ENCODE measurements at regions not wholly inside any gene's neighbourhood (a gene's known extent, or its start where the extent isn't known, plus 50 kb on each side); places are given as distances from the start of the nearest gene placed in this dataset.
A peak's percentile ranks its signal among the peaks of the same experiment; 100 is the strongest.

DNA sequence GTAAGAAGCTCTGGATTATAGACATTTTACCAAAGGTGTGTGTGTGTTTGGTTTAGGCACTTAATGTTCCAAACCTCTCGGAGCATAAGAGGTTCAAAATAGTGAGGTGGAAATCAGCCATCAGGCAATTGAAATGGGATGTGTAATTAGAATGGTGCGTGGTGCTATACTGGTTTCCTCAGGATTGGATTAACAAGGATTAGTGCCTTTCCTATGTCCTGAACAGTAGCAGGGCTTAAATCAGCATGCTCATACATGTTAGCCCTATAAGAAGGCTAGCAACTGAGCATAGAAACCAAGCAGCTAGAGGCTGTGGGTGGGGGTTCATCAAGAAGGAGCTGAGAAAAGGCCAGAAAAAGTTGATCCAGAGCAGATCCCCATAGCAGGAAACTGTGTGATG lies 256.8 kb upstream of the CXXC4 start:
- intact Hi-C loops (cut with DNase I), result no loop called here
- ATAC-seq, result no peak
- no peak for DNase-seq (ENCODE audit: missing footprints)

DNA sequence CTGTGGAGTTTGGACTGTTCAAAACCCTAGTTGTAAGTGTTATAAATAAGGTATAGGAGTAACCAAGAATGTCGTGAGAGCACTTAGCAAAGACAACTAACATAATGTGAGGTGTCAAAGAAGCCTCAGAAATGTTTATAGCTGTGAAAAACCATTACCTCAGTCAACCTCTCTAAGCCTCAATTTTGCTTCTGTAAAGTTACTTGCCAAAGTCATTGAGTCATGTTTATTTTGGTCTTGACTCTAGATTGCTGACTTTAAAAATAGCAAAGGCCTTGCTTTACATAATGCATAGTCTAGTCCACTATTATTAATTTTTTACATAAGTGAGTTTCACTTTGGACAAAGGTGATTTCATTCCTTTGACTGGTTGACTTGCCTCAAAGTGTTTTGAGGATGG lies 257.6 kb upstream of the CXXC4 start:
- ATAC-seq, result peak; percentile 48

DNA sequence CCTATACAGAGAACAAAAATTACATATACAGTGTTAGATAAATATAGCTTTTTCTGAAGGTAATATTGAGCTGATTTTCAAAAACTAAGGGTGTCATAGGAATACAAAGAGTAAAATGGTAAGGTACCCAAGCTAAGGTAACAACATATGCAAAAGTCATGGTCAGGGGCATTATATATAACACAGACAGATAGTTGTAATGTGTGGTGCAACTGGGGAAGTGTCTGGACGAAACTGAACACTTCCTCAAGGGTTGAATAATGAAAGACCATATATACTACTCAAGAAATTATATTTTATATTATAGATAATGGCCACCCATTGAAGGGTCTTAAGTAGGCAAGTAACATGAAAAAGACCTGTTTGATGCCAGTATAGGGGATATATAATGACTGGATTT lies 262.1 kb upstream of the CXXC4 start:
- intact Hi-C loops (cut with DNase I), result no loop called here
- DNase-seq (ENCODE audit: missing footprints) (no peak), ATAC-seq (no peak)

More for the DNA sequence above, 257.6 kb upstream of the CXXC4 start:
- intact Hi-C loops (cut with DNase I), result no loop called here
- no peak for DNase-seq (ENCODE audit: missing footprints)

DNA sequence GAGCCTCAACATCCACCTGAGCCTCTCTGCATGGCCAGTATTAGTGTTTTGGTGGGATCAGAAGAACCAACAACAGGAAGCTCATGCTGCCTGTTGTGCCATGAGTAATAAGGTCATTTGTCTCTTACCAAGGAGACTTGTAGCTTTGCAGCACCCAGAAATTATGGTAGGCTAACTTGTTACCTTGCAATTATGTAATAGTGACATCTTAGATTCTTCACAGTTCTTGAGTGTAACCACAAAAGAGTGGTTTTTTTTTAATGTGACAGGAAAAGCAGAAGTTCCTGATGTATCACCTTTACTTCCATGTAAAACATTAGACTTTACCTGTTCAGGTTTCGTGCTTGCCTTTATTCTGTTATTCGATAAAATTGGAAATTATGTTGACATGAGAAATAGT lies 263.9 kb upstream of the CXXC4 start:
- no peak for DNase-seq (ENCODE audit: missing footprints)
- intact Hi-C loops (cut with DNase I), result no loop called here
- no peak for ATAC-seq

DNA sequence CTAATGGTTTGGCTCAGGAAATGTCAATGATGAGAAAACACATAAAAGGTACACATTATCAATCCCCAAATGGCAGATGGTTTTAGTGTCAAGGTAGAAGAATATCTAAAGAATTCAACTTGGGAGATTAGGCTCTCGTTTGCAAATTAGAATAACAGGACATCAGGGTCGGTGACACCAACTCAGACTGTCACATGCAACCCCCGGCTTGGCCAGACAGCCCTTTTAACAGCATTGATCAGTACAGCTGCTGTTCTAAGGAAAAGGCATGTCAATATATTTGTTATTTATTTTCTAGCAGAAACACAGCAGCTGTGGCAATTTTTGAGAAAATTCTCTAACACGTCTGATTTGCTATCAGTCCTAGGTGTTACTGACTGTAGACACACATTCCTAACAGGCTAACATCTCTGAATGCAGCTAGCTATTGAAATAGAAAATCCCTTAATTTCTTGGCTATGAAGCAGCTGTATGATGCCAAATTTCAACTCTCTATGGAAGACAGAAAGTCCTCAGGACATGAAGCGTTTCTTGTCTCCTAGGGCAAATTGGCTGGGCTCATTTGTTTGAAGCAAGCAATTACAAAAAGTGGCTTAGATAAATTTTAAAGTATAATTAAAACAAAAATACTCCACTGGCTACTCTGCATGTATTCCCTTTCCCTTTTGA lies 269.0 kb upstream of the CXXC4 start:
- no peak for ATAC-seq
- no peak for DNase-seq (ENCODE audit: missing footprints)
- intact Hi-C loops (cut with DNase I), result no loop called here

DNA sequence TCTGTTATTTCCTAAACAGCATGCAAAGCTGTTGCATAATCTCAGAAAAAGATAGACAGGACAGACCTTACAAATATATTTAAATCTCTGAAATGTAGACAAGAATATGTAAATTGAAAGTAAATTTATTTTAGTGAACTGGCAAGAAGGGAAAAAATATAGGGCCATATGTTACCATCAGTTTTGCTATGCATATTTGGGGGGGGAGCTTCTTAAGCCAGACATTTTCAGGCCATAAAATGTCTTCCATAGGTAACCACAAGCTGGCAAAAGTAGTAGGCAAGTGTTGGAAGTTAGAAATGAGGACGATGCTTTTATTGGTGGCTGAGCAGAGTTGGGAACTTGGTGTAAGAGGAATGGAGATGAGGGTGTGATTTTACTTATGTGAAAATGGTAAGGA lies 272.0 kb upstream of the CXXC4 start:
- ATAC-seq (no peak), DNase-seq (ENCODE audit: missing footprints) (no peak)
- intact Hi-C loops (cut with DNase I), result no loop called here

DNA sequence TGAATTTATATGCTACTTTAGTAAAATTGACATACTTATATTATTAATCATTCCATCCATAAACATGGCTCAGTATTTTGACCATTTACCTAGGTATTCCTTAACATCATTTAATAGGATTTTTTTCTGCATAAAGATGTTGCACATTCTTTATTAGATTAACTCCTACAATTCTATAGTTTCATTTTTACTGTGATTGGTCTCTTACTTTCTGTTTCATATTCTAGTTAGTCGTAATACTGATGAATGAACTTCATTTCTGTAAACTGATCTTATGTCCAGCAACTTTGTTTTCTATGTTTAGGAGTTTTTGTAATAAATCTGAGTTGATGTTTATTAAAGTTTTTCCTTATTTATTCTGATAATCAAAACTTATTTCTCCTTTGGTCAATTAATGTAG lies 278.2 kb upstream of the CXXC4 start:
- ATAC-seq (no peak), DNase-seq (ENCODE audit: missing footprints) (no peak)
- intact Hi-C loops (cut with DNase I), result no loop called here

DNA sequence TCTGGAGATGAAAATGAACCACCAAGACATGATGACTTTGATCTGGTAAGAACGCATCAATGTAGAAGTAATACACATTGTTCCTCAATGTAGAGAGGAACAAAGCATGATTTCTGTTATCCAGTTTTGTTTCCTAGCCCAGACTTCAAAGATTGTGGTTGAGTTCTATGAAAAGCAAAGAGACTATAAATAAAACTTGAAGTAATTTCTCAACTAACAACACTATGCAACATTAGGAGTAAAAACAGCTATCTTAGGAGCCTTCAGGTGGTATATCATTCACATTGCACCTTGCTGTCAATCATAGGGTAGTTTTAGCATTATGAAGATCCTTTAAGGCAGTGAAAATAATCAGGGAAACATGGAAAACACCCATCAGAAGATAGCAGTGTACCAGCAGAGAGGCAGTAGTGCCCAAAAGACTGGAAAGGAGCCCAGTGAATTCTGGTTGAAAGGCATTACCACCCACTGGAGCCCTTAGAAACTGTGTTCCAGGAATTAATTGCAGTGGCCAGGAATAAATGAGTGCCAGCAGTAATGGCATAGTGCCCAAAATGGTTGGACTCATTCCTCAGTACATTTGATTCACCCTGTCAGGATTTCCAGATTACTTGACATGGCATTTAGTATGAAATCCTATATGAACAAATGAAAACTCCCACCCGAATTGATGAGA lies 300.7 kb upstream of the CXXC4 start:
- ATAC-seq (peak; percentile 91), DNase-seq (ENCODE audit: missing footprints) (no peak)
- intact Hi-C loops (cut with DNase I), result no loop called here

DNA sequence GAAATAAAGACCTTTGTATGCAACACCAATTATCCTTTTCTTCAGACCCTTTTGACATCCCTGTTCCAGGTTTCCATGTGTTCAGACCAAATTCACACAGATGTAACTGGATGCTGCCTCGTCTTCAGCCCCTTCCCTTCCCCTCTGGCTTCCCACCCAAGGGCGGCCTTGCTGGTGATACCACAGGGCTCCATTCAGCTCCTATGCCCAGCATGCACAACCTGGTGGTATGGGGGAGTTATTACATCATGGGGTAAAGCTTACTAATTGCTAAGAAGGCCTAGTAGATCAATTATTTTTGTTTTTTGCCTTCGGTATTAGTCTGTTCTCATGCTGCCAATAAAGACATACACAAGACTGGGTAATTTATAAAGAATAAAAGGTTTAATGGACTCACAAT lies 317.0 kb upstream of the CXXC4 start:
- DNase-seq (ENCODE audit: missing footprints), result no peak
- intact Hi-C loops (cut with DNase I), result no loop called here
- ATAC-seq, result no peak

DNA sequence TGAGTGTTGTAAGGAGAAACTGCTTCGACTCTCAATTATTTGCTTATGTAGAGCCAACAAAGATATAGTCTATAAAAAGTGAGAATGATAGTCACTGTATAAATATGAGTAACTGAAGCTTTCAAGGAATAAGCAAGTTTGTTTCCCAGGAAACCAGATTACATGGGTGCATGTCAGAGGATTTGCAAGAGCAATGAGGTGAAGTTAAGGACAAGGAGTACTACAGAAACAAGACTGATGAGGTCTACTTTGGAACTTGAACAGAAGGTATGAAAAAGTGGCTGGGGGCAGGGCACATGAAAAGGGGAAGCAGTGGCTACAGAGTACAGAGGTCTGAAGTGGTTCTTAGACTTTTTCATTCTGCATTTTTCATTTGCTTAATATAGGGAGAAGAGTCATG lies 321.0 kb upstream of the CXXC4 start:
- intact Hi-C loops (cut with DNase I), result no loop called here
- ATAC-seq, result no peak

DNA sequence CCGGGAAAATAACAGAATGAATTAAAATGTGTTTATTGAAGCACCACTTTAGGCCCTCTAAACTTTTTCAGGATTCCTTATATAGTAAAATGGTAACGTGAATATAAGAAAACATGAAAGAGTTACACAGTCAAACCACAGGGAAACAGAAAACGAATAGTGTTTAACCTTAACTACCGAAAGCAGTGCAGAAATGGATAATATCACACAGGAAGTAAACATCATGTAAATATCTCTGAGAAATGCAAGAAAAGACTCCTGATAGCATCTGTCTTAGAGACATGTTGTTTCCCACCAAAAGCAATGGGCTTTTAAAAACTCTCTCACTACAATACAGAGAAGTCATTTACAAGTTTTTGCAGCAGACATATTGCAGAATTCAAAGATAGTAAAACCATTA lies 323.9 kb upstream of the CXXC4 start:
- intact Hi-C loops (cut with DNase I), result no loop called here
- no peak for DNase-seq (ENCODE audit: missing footprints)
- ATAC-seq, result no peak

More for the DNA sequence above, 321.0 kb upstream of the CXXC4 start:
- no peak for DNase-seq (ENCODE audit: missing footprints)

DNA sequence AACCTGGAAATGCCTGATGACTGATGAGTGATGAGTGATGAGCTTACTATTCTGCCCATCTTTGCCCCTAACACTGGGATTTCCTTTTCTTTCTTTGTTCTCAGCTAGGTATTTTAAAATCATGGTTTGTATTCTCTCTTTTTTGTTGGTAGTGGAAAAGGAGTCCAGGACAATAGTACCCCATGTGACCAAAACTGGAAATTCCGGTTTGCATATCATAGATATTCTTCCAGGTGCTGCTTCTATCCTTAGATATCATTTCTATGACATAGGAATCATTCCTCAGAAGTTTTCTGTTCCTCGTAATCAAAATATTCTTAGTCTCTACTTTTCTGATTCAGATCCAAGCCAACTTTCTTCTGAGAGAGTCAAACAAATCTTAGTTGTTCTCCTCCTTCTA lies 320.5 kb upstream of the TET2 start:
- intact Hi-C loops (cut with DNase I), result no loop called here
- DNase-seq (ENCODE audit: missing footprints), result no peak
- ATAC-seq, result no peak

DNA sequence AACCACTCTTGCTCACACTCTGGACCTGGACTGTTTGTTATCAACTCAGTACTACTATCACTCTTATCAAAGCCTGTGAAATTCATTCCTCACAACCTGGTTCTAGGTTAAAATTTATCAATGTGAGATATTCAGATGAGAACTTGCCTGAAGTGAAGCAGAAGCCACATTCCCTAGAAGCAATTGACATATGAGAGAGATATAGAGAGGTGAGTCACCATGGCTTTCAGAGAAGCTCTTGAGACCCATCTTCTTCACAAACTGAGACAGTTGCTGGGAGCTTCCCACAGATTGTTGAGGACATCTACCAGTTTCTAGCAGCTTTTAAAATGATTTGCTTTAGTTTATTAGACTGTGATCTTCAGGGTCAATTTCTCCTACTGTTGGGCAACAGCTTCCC lies 316.9 kb upstream of the TET2 start:
- ATAC-seq (no peak), DNase-seq (ENCODE audit: missing footprints) (no peak)
- intact Hi-C loops (cut with DNase I), result no loop called here

DNA sequence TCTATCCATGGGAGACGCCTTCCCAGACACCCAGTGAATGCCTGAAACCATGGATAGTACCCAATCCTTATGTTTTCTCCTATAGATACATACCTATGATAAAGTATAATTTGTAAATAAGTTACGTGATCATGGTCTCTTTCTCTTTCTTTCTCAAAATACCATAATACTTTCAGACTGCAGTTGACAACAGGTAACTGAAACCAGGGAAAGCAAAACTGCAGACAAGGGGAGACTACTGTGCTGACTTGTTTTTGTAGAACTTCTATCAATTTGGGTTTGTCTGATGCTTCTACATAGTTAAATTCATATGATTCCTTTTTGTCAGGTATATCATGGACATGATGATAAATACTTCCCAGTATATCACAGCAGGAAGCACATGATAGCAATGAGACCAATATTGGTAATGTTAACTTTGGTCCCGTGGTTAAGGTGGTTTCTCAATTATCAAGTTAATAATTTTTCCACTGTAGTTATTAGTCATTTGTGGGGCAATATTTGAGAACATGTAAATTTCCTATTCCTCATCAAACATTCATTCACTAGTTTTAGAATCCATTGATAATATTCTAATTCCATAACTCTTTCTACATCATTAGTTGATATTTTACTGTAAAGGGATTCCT lies 298.0 kb upstream of the TET2 start:
- intact Hi-C loops (cut with DNase I), result no loop called here
- ATAC-seq (no peak), DNase-seq (ENCODE audit: missing footprints) (no peak)

DNA sequence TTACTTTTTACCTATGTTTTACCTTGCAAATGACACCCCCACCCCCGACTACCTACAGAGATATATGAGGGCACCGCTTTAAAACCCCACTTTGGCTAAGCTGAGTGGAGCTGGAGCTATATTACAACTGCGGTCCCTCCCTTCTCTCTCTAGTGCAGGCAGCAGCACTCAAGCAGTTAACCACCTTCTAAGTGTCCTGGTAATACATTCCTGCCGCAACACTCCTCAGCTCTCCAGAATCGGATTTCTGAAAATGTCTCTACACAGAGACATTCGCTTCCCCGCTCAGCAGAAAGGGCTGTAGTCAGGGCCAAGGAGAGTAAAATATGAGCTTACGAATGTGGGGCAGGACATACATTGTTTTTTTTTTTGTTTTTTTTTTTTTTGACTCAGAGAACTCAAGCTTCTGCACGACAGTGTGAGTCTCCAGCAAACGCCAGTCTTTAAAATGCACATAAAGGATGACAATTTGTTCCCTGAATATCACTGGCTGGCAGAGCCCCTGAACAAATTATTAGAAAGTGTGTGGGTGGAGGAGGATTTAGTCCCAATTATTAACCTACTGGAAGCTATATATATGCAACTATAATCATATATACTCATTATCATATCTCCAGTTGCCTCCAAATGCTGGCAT lies 287.0 kb upstream of the TET2 start:
- ATAC-seq, result peak; percentile 52
- DNase-seq (ENCODE audit: missing footprints), result no peak
- intact Hi-C loops (cut with DNase I), result loop anchor here (2.0 kb wide), 2 partner anchors 167 to 795 kb away; no protein-coding TSS in a partner anchor

DNA sequence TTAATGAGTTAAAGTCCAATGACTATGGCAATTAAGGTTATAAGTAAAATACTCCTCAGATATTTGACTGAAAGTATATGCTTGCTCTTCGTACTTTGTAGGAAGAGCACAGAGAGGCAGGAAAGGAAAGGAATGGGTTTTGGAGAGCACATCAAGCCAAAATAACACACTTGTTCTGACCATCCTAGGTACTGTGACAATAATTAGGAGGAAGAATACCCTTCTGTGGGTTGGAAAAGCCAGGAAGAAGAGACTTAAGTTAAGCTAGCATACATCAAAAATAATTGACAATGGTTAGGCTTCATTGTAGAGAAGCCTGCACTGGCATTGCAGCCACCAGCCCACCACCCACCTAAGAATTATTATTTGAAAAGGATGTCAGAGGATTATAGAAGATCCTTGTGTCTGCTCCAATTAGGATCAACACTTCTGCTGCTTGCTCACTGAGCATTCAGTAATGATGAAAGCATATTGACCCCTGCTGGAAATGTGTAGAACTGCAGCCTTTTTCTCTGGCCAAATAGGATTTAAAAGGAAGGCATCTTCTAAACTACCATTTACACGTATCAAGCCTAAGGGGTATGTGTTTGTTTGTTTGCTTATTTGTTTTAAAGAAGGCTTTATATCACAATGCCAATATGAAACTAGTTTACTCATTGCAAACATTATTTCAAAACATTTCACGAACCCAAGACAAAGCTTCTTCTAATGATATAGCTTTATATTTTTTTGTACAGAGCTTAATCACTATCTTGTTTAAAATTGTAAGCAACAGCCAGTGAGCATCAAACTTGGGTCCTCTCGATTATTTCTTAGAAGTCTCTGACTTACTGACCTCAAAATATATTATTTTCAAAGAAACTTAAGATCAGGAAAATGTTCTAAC lies 286.2 kb upstream of the TET2 start:
- ATAC-seq, result peak; percentile 79
- DNase-seq (ENCODE audit: missing footprints), result no peak
- intact Hi-C loops (cut with DNase I), result loop anchor here (2.0 kb wide), 1 partner anchor 796 kb away; no protein-coding TSS in a partner anchor

DNA sequence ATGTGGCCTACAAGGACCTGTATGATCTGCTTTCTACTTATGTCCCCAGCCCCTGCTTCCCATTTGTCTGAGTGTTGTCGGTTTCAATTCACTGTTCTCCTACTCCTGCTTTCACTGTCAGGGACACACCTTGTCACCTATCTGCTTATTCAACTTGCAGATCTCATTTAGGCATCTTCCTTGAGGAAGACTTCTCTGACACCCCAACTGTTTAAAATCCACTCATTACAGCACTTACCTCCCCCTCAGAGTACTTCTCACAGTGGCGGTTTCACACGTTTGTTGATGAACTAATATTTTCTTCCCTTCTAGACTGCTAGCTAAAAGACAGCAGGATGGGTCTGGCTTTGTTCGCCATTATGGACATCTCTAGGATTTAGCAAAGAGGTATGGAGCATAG lies 279.9 kb upstream of the TET2 start:
- DNase-seq (ENCODE audit: missing footprints), result no peak
- no peak for ATAC-seq
- intact Hi-C loops (cut with DNase I), result no loop called here

DNA sequence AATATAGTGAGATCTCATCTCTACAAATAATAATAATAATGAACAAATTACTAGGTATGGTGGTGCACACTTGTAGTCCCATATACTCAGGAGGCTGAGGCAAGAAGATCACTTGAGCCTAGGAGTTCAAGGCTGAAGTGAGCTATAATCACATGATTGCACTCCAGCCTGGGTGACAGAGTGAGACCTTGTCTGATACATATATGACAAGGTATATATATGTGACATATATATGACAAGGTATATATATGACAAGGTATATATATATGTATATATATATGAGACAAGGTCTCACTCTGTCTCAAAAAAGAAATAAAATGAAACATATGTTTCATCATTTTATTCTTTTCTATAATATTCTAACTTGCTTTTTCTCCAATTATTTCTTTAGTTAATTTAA lies 278.1 kb upstream of the TET2 start:
- ATAC-seq (no peak), DNase-seq (ENCODE audit: missing footprints) (no peak)
- intact Hi-C loops (cut with DNase I), result no loop called here

DNA sequence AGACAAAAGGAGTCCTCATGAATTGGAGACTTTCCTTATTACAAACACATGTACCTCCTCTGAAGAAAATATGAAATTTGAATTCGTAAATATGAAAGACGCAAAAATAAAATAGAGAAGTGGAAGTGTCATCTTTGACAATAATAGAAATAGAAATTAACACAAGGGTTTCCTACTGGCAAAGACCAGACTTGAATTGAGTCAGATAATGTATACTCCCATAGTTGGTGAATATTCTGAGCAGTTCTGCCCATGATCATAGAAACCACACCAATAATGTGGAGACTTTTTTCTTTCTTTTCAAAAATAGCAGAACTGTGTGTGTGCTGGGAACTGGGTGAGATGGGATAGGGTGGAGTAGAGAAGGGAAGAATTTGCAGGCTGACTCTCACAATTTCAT lies 277.7 kb upstream of the TET2 start:
- DNase-seq (ENCODE audit: missing footprints) (no peak), ATAC-seq (no peak)
- intact Hi-C loops (cut with DNase I), result no loop called here
